ENCODE measurements at regions not wholly inside any gene's neighbourhood (a gene's known extent, or its start where the extent isn't known, plus 50 kb on each side); places are given as distances from the start of the nearest gene placed in this dataset.

GRCh38 chr18:78853341-78853740 lies 126.3 kb upstream of the SALL3 start:
- TF ChIP-seq POLR2AphosphoS5 (IDR thresholded peaks at IDR 0.05; ENCODE audit: low read depth, low read length) (no peak), TAF1 (IDR thresholded peaks at IDR 0.05; ENCODE audit: borderline replicate concordance, insufficient read depth, low read length) (no peak)
- TF ChIP-seq, protein P1, sequence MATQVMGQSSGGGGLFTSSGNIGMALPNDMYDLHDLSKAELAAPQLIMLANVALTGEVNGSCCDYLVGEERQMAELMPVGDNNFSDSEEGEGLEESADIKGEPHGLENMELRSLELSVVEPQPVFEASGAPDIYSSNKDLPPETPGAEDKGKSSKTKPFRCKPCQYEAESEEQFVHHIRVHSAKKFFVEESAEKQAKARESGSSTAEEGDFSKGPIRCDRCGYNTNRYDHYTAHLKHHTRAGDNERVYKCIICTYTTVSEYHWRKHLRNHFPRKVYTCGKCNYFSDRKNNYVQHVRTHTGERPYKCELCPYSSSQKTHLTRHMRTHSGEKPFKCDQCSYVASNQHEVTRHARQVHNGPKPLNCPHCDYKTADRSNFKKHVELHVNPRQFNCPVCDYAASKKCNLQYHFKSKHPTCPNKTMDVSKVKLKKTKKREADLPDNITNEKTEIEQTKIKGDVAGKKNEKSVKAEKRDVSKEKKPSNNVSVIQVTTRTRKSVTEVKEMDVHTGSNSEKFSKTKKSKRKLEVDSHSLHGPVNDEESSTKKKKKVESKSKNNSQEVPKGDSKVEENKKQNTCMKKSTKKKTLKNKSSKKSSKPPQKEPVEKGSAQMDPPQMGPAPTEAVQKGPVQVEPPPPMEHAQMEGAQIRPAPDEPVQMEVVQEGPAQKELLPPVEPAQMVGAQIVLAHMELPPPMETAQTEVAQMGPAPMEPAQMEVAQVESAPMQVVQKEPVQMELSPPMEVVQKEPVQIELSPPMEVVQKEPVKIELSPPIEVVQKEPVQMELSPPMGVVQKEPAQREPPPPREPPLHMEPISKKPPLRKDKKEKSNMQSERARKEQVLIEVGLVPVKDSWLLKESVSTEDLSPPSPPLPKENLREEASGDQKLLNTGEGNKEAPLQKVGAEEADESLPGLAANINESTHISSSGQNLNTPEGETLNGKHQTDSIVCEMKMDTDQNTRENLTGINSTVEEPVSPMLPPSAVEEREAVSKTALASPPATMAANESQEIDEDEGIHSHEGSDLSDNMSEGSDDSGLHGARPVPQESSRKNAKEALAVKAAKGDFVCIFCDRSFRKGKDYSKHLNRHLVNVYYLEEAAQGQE (IDR thresholded peaks at IDR 0.05; ENCODE audit: insufficient read depth in 1 of 2, low read depth in 2 of 2, low read length in 2 of 2), result no peak
